CD4-positive, CD25-positive, alpha-beta regulatory T cell (primary cell): ENCODE measurements at regions not wholly inside any gene's neighbourhood (a gene's known extent, or its start where the extent isn't known, plus 50 kb on each side); places are given as distances from the start of the nearest gene placed in this dataset.

ENCODE experiments used
- ATAC-seq, 2 donors: fragments of 150-1000 bp; cut with Tn5 transposase; one replicate each; pipeline ENCODE4 v1.10.0; 2021; ENCODE audit warnings: low read depth in 2 of 2, moderate number of reproducible peaks in 2 of 2, moderate library complexity in 1 of 2
- DNase-seq, 3 donors: peaks; one replicate each; pipeline versions ENCODE4 v3.0.0 to v3.0.0-alpha.2; 2012 to 2022; ENCODE audit warnings: mixed read lengths in 1 of 3
- H3K27ac ChIP-seq: one replicate; pipeline ENCODE4 v1.7.0; 2013; ENCODE audit warnings: mild to moderate bottlenecking, low read length; ENCODE audit not compliant: insufficient read depth, poor library complexity, severe bottlenecking
- H3K27me3 ChIP-seq: one replicate; pipeline ENCODE4 v1.7.0; 2013; ENCODE audit warnings: low read length; ENCODE audit not compliant: control insufficient read depth, insufficient read depth
- H3K36me3 ChIP-seq: one replicate; pipeline ENCODE4 v1.7.0; 2013; ENCODE audit warnings: mild to moderate bottlenecking, low read length, moderate library complexity; ENCODE audit not compliant: control insufficient read depth, insufficient read depth
- H3K4me1 ChIP-seq: 2 replicates; pipeline ENCODE4 v1.7.0; 2013; ENCODE audit warnings: mild to moderate bottlenecking, low read length; ENCODE audit not compliant: insufficient read depth, control insufficient read depth, poor library complexity, severe bottlenecking
- H3K4me3 ChIP-seq: one replicate; pipeline ENCODE4 v1.7.0; 2013; ENCODE audit warnings: low read depth, mild to moderate bottlenecking, low read length, moderate library complexity
- H3K9me3 ChIP-seq, 2 experiments: 1 replicate in 1 of 2; 2 replicates in 1 of 2; pipeline ENCODE4 v1.7.0; 2013; ENCODE audit warnings: low read length in 2 of 2, mild to moderate bottlenecking in 1 of 2, moderate library complexity in 1 of 2; ENCODE audit not compliant: control insufficient read depth in 2 of 2
- H3K27ac Mint-ChIP-seq, 3 donors: one replicate each; pipeline ENCODE4 v1.8.0; 2020 to 2022; ENCODE audit warnings: mild to moderate bottlenecking in 3 of 3, mixed read lengths in 3 of 3, moderate library complexity in 2 of 3
- H3K27me3 Mint-ChIP-seq: one replicate; pipeline ENCODE4 v1.8.0; 2022; ENCODE audit warnings: mild to moderate bottlenecking, mixed read lengths
- H3K36me3 Mint-ChIP-seq: one replicate; pipeline ENCODE4 v1.8.0; 2020; ENCODE audit warnings: mixed read lengths
- H3K4me1 Mint-ChIP-seq, 4 donors: one replicate each; pipeline ENCODE4 v1.8.0; 2020 to 2022; ENCODE audit warnings: mixed read lengths in 4 of 4, mild to moderate bottlenecking in 1 of 4
- H3K4me3 Mint-ChIP-seq, 4 donors: one replicate each; pipeline ENCODE4 v1.8.0; 2020 to 2022; ENCODE audit warnings: mild to moderate bottlenecking in 4 of 4, mixed read lengths in 4 of 4, moderate library complexity in 3 of 4
- H3K9me3 Mint-ChIP-seq, 7 donors: one replicate each; pipeline ENCODE4 v1.8.0; 2020 to 2022; ENCODE audit warnings: mixed read lengths in 7 of 7, mild to moderate bottlenecking in 3 of 7, moderate library complexity in 2 of 7

DNA sequence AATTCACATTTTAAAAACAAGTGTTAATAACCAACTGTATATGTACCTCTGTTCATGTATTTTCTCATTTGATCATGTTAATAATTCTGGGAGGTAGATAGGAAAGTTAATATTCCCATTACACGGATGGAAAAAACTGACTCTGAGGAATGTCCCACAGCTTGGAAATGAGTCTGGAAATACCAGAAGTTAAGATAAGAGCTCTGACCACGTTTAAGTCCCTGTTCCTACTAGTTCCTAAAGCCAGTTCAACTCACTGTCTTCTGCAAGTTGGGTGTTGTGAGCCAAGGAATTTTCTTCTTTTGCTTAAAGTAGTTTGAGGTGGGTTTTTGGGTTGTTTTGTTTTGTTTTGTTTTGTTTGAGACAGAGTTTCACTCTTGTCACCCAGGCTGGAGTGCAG lies 104.5 kb downstream of the TMEM30B start:
- Histone ChIP-seq H3K27ac (no peak overlapping the region), H3K4me3 (no peak overlapping the region), H3K36me3 (no peaks in the 10 kb centered on the region), H3K9me3 (peaks cover 0 to 2% of the 10 kb centered on the region in 2 experiments), H3K27me3 (peaks cover 6% of the 10 kb centered on the region), H3K4me1 (no peaks in the 10 kb centered on the region)
- peaks cover 17% of the 10 kb centered on the region for H3K27me3 Mint-ChIP-seq
- H3K9me3 Mint-ChIP-seq = peaks cover 0 to 1% (median 0%) of the 10 kb centered on the region in 7 donors
- no peaks in the 10 kb centered on the region for H3K36me3 Mint-ChIP-seq
- no peak for ATAC-seq
- H3K27ac Mint-ChIP-seq = no peak overlapping the region
- H3K4me1 Mint-ChIP-seq = peaks cover 6 to 13% (median 8%) of the 10 kb centered on the region in 4 donors
- no peak overlapping the region for H3K4me3 Mint-ChIP-seq
- no peak for DNase-seq

DNA sequence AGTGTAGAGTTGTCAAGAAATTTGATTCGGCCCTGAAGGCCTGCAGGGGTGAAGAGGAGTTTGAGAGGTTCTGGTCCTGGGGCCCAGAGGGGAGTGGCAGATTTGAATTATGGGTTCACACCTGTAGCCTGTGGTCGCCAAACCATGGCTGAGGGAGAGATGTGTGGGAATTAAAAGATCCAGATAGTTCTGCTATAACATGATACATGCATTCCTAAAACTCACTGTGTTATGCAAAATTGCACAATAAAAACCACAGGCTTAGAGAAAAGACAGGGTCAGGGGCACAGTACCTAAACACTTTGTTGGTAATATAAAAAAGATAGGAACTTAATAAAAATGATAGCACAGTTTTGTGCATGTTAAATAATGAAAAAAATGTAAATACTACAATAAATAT lies 106.2 kb downstream of the TMEM30B start:
- Histone ChIP-seq H3K27me3 (peaks cover 6% of the 10 kb centered on the region), H3K4me3 (no peak overlapping the region), H3K4me1 (no peaks in the 10 kb centered on the region), H3K36me3 (no peaks in the 10 kb centered on the region), H3K27ac (no peak overlapping the region), H3K9me3 (peaks cover 0 to 2% of the 10 kb centered on the region in 2 experiments)
- peaks cover 0 to 1% (median 0%) of the 10 kb centered on the region in 7 donors for H3K9me3 Mint-ChIP-seq
- peaks cover 6 to 13% (median 8%) of the 10 kb centered on the region in 4 donors for H3K4me1 Mint-ChIP-seq
- peaks cover 21% of the 10 kb centered on the region for H3K27me3 Mint-ChIP-seq
- ATAC-seq (no peak), DNase-seq (no peak)
- H3K36me3 Mint-ChIP-seq = no peaks in the 10 kb centered on the region
- H3K4me3 Mint-ChIP-seq = no peak overlapping the region
- no peak overlapping the region for H3K27ac Mint-ChIP-seq

DNA sequence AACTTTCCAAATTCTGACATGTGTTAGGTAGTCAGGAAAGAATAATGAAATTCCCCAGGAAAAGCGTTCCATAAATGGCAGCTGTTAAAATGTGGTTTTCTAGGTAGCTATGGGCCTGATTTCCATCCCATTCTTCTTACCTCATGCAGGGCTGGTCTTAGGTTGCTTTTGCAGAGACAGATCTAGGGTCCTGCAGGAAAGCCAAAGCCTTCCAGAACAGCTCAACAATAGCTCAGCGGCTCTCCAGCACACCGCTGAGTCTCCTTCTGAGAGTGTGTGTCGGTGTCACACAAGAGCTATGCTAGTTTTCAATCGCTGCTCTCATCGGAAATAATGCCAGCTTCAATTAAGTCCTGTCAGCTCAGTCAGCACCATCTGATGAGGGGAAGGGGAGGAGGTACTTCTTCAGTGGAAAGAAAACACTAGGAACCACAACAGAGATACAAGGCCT lies 106.7 kb downstream of the TMEM30B start:
- peaks cover 21% of the 10 kb centered on the region for H3K27me3 Mint-ChIP-seq
- H3K9me3 Mint-ChIP-seq = peaks cover 0 to 1% (median 0%) of the 10 kb centered on the region in 7 donors
- DNase-seq (no peak), ATAC-seq (no peak)
- no peaks in the 10 kb centered on the region for H3K36me3 Mint-ChIP-seq
- H3K4me1 Mint-ChIP-seq = peaks cover 6 to 13% (median 8%) of the 10 kb centered on the region in 4 donors
- Histone ChIP-seq H3K27me3 (peaks cover 6% of the 10 kb centered on the region), H3K4me1 (no peaks in the 10 kb centered on the region), H3K36me3 (no peaks in the 10 kb centered on the region), H3K9me3 (peaks cover 0 to 2% of the 10 kb centered on the region in 2 experiments), H3K4me3 (no peak overlapping the region), H3K27ac (no peak overlapping the region)
- no peak overlapping the region for H3K27ac Mint-ChIP-seq
- peak overlapping the region in 1 of 4 donors; percentile 5 for H3K4me3 Mint-ChIP-seq

DNA sequence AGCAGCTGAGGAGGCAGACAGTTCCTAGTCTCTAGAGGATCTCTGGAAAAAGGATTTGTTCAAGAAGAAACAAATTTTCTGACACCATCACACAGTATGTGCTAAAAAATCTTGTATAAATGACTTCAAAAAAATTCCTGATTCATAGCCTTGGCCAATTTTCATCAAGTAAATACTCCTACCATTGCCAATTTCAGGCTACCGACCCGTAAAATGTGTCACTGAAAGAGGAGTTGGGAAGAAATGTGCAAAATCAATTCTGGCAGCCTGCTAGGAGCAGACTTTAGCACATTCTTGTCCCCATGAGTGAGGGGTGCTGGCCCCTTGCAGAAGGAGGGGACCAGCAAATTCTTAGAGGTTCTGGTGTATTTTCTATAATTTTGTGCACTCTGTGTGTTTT lies 109.4 kb downstream of the TMEM30B start:
- H3K4me1 ChIP-seq = no peaks in the 10 kb centered on the region
- ATAC-seq (no peak), DNase-seq (no peak)
- Mint-ChIP-seq H3K9me3 (no peaks in the 10 kb centered on the region), H3K4me1 (peaks cover 0 to 4% (median 0%) of the 10 kb centered on the region in 4 donors), H3K27me3 (peaks cover 22% of the 10 kb centered on the region), H3K27ac (no peak overlapping the region), H3K36me3 (no peaks in the 10 kb centered on the region), H3K4me3 (no peak overlapping the region)
- H3K4me3 ChIP-seq = no peak overlapping the region
- H3K27me3 ChIP-seq = peaks cover 8% of the 10 kb centered on the region
- no peak overlapping the region for H3K27ac ChIP-seq
- H3K36me3 ChIP-seq = no peaks in the 10 kb centered on the region
- H3K9me3 ChIP-seq = peaks cover 0 to 2% of the 10 kb centered on the region in 2 experiments

DNA sequence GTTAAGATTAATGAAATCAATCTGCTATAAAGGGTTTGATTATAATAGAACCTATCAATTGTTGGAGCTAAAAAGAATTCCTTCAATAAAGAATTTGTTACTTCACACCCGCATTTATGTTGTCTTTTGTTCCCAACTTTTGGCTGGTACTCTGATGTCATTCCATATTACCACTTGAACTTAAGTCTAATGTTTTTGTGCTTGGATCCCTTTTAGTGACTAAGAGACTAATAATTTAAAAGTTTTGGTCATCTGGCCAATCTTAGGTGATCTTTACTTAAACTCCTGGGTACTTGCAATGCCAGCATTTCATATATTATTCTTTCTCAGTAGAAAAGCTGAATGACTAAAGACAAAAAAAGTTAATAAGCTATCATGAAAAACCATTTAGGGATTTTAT lies 113.0 kb downstream of the TMEM30B start:
- H3K9me3 ChIP-seq = no peaks in the 10 kb centered on the region
- Mint-ChIP-seq H3K4me3 (no peak overlapping the region), H3K9me3 (peaks cover 0 to 7% (median 0%) of the 10 kb centered on the region in 7 donors), H3K27ac (no peak overlapping the region), H3K4me1 (no peaks in the 10 kb centered on the region), H3K27me3 (peaks cover 25% of the 10 kb centered on the region), H3K36me3 (no peaks in the 10 kb centered on the region)
- DNase-seq (no peak), ATAC-seq (no peak)
- H3K4me1 ChIP-seq = no peaks in the 10 kb centered on the region
- no peak overlapping the region for H3K4me3 ChIP-seq
- H3K27me3 ChIP-seq = peaks cover 8% of the 10 kb centered on the region
- no peaks in the 10 kb centered on the region for H3K36me3 ChIP-seq
- H3K27ac ChIP-seq = no peak overlapping the region

DNA sequence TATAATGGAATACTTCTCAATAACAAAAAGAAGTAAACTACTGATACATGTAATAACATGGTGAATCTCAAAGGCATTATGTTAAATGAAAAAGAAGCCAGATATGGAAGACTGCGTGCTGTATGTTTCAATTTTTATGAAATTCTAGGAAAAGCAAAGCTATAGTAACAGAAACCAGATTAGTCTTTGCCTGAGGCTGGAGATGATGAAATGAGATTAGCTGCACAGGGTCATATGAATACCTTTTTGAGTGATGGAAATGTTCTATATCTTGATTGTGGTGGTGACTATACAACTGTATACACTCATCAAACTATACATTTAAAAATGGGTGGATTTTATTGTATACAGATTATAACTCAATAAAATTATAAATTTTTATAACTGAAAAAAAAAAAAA lies 113.5 kb downstream of the TMEM30B start:
- H3K27me3 ChIP-seq = peaks cover 4% of the 10 kb centered on the region
- H3K9me3 ChIP-seq = no peaks in the 10 kb centered on the region
- no peaks in the 10 kb centered on the region for H3K4me1 ChIP-seq
- no peak overlapping the region for H3K27ac ChIP-seq
- no peaks in the 10 kb centered on the region for H3K36me3 ChIP-seq
- DNase-seq (no peak), ATAC-seq (no peak)
- Mint-ChIP-seq H3K4me1 (no peaks in the 10 kb centered on the region), H3K4me3 (no peak overlapping the region), H3K27me3 (peaks cover 25% of the 10 kb centered on the region), H3K9me3 (peaks cover 0 to 7% (median 3%) of the 10 kb centered on the region in 7 donors), H3K36me3 (no peaks in the 10 kb centered on the region), H3K27ac (no peak overlapping the region)
- H3K4me3 ChIP-seq = no peak overlapping the region

DNA sequence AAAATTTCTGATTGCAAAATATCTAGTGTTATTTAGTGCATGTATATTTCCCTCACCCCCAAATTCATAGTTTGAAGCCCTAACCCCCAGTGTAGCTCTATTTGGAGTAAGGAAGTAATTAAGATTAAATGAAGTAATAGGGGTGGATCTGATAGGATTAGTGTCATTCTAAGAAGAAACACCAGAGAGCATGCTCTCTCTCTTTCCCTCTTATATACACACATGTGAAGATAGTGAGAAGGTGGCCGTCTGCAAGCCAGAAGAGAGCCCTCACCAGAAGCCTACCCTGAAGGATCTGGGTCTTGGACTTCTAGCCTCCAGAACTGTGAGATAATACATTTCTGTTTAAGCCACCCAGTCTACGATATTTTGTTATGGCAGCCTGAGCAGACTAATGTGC lies 120.3 kb downstream of the TMEM30B start:
- H3K27ac Mint-ChIP-seq = no peak overlapping the region
- H3K4me3 ChIP-seq = no peak overlapping the region
- peaks cover 0 to 13% (median 6%) of the 10 kb centered on the region in 7 donors for H3K9me3 Mint-ChIP-seq
- H3K4me1 Mint-ChIP-seq = no peaks in the 10 kb centered on the region
- H3K27ac ChIP-seq = no peak overlapping the region
- ATAC-seq = no peak
- H3K4me3 Mint-ChIP-seq = no peak overlapping the region
- H3K36me3 Mint-ChIP-seq = no peaks in the 10 kb centered on the region
- H3K9me3 ChIP-seq = no peaks in the 10 kb centered on the region
- peaks cover 11% of the 10 kb centered on the region for H3K27me3 Mint-ChIP-seq
- no peaks in the 10 kb centered on the region for H3K36me3 ChIP-seq
- peaks cover 3% of the 10 kb centered on the region for H3K27me3 ChIP-seq
- no peaks in the 10 kb centered on the region for H3K4me1 ChIP-seq
- DNase-seq = no peak

DNA sequence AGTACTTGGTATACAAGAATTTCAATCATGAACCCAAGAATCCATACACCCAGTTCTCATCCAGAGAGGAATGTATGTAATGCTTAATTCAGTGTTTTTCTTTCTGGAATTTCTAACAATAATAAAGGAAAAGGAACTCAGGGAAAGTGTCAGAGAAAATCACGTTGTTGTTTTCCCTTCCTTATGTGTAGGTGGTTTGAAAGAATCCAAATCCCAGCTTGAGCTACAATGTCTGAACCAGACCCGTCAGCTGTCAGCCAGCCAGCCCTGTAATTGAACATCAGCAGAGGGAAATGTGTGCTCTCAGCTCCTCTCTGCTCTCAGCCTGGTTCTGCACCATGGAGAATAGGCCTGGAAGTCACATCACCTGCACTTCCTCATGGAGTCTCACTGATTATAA lies 126.5 kb downstream of the TMEM30B start:
- Histone ChIP-seq H3K4me1 (no peaks in the 10 kb centered on the region), H3K4me3 (no peak overlapping the region), H3K27ac (no peak overlapping the region), H3K9me3 (no peaks in the 10 kb centered on the region), H3K27me3 (peaks cover 3% of the 10 kb centered on the region), H3K36me3 (no peaks in the 10 kb centered on the region)
- ATAC-seq (no peak), DNase-seq (no peak)
- H3K9me3 Mint-ChIP-seq = peaks cover 0 to 6% (median 0%) of the 10 kb centered on the region in 7 donors
- no peaks in the 10 kb centered on the region for H3K36me3 Mint-ChIP-seq
- no peaks in the 10 kb centered on the region for H3K4me1 Mint-ChIP-seq
- H3K4me3 Mint-ChIP-seq = no peak overlapping the region
- H3K27ac Mint-ChIP-seq = no peak overlapping the region
- H3K27me3 Mint-ChIP-seq = peaks cover 5% of the 10 kb centered on the region
